HG02870 (cell line): ENCODE measurements at regions not wholly inside any gene's neighbourhood (a gene's known extent, or its start where the extent isn't known, plus 50 kb on each side); places are given as distances from the start of the nearest gene placed in this dataset.

Experiments used
- ATAC-seq: cut with Tn5 transposase; IDR thresholded peaks from one replicate; pipeline ENCODE4 v1.9.1; 2021; ENCODE audit warnings: mild to moderate bottlenecking, moderate library complexity; ENCODE audit not compliant: unreplicated experiment

DNA sequence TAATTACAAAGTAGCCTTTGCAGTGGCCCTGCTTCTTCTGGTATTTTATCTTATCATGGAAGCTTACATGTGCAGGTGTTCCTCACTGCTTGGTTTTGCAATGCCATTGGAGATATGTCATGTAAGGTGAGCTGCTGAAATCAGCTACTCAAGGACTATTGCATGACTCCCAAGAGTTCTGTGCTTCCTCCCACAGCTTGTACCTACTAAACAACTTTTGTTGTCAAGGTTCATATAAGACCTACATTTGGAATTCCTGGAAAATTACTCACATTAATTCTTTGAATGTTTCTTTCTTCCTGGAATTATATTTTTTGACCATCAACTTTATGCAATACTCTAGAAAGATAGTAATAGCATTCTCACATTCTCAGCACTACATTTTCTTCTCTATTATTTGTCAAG, 427.5 kb upstream of the HSF2 start:
- no peak for ATAC-seq

DNA sequence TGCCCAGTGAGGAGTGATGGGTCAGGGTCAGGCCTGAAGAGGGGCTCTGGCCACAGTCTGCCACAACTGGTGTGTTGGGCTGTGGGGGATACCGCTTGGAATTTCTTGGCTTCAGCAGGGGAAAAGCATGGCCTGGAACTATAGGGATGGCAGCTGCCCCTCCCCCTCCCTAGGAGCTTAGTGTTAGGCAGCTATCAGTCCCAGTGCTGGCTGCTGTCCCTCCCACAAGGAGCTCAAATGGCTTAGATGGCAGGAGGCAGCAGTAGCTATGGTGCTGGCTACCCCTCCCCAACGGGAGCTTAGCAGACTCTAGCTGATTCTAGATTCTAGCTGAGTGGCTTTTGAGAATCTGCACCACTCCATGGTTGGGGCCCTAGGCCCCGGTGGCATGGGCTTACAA, 414.5 kb upstream of the HSF2 start:
- ATAC-seq, result no peak

DNA sequence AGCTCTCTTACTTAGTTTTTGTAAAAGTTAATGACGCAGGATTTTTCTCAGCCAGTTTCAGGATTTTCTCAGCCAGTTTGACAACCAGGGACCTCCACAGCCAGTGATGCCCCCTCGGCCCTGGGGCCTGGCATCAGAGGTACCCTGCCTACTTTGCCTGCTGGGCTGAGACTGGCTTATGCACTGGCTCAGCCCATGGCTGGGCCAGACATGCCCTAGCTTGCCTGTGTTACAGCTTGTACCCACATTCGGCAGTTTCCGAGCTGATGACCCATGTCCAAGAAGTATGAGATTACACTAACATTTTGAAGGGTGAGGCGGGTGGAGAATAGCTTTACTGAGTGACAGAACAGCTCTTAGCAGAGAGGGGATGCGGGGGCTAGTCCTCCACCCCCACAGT, 406.1 kb upstream of the HSF2 start:
- ATAC-seq, result no peak

DNA sequence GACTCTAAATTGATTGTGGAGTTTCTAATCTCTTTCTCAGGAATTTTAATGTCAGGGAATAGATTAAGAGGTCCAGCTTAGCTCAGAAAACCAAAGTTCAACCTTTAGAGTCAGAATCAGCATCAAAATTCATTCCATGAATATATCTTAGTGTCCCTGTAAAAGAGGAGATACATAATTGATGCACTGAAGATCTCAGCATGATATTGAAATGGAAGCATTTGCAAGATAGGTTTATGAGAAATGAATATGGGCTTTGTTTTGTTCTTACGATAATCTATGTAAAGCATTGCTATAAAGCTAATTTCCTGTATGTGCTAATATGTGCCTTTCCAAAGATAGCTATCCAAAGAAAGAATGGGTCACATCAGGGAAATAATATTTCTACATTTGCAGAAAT, 404.5 kb upstream of the HSF2 start:
- no peak for ATAC-seq

DNA sequence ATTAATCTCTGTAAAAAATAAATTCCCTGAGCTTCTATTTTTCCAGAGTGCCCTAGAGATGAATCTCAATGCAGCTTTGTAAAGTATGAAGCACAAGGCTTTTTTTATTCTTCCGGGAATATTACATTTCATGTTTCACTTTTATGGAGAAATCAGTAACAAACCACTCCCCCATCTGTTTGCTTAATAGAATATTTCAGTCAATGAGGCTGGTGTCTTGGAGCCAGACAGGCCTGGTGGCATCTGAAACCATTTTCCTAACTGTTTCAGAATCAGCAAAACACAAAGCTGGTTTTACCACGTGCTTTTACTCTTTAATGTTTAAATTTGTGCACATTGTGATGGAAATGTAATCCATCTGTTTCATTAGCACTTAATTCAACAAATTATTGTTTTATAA, 400.8 kb upstream of the HSF2 start:
- ATAC-seq, result no peak

DNA sequence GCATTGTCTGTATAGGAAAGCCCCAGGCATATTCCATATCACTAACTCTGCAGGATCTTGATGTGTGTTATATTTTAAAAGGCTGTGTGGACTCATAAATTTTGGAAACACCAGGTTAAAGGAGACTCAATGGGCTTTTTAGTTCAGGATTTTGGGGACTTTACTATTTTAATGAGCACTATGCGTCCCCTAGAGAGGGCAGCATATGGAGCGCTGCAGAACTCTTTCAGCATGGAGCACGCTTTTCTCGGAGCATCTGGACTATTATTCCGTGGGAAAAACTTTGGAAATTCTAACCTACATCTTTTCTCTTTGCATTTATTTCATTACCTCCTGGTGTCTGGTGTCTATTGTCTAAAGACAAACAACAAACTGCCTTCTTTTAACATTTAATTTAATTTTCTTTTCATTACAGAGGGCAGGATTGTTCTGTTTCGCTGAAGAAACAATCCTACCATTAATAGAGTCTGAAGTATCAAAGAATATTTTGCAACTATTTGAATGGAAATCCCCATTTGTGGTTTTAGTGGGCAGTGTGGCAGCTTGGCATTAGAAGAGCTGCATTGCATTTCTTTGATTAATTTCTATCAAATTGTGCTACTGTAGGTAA, 399.9 kb upstream of the HSF2 start:
- no peak for ATAC-seq

DNA sequence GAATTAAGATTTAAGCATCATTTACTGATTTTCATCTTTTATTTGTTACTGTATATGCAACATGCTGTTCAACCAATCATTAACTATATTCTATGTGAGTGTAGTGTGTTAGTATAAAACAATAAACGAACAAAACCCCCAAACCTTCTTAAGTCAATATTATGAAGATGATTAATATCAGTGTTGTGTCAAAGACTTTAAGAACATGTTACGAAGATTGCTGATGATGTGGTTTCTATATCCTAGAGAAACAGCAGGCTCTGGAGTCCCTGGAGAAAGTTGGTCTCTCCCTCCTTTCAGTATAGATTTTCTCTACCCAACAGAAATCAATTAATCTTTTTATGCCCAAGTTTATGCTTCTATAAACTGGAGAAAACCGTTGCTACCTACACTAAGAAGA, 393.8 kb upstream of the HSF2 start:
- ATAC-seq, result no peak

DNA sequence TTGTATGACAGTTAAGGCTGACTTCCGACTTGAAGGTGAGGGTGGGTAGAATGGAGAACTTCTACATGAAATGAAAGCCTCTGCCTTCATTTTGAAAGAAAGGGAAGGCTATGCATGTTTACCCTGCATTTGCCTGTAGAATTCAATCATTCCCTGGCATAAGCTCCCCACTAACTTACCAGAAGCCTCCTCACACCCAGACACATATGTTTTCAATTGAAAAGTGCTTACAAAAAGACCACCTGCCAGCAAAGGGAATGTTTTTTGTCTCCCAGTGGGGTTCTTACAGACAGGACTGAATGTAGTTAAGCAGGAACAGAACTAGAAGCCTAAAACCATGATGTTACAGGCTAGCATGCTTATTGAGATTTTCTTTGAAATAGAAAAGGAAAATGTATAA, 392.1 kb upstream of the HSF2 start:
- no peak for ATAC-seq

DNA sequence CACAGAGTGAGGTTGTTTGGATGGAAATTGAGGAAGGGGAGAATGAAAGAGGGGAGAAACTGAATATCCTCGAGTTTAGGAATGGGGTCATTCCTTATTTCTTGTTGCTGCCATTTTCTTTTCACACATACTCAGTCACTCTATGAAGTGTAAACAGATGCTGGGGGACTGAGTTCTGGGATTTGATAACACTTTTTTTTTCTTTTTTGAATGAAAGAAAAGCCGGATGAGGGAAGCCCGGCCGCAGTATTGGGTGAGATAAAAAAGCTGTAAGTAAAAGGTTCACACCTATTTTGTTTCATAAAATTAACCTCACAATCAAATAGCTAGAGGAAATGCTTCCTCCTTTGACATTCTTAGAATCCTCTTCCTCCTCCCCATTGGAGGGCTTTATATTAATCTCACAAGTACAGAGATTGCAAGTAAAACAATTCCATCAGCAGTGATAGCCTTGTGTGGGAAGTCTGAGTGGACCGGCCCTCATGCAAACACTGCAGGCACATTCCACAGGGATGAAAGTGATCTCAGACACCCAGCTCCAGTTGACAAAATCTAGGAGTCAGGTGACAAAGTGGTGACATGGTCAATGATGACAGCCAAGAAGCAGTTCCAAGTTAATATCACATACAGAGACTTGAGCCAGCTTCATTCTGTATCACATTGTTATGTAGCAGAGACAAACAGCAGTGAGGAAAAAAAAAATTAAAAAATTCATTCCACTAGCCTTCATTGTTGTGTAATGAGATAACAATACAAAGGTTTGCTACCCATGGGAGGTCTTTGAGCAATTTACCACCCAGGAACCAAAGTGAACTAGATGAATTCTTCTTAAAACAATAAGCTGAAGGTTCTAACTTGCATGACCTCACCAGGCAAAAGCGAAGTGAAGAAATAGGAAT, 391.1 kb upstream of the HSF2 start:
- ATAC-seq, result no peak

DNA sequence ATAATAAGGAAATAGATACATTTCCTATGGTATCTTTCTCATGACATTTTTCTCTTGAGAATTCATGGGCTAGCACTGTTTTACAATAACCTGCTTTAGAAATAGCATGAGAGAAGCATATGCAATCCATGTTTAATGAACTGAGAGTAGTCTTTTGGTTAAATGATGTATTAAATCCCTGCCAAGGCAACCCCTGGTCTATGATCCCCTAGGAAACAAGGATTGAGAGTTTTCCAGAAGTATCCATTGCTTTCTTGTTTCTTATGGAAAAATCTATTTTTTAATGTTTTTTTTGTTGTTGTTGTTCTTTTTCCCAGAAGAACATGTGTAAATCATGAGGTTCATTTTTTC, 390.5 kb upstream of the HSF2 start:
- ATAC-seq, result no peak

DNA sequence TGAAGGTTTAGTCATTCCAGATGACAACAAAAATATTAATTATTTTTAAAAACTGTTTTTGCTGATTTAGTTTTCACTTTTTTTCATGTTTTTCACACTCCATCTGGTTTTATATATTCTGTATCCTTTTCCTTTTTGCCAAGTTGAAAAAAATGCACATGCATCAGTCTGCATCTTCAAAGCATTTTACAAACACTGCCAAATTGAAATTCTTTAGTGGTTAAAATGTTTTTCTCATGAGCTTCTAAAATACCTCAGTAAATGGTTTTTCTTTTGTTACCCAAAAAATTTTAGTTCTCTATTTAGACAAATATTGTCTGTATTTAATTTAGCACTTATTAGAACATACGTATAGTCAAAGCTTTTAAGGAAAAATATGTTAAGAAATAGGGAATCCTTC, 386.9 kb upstream of the HSF2 start:
- no peak for ATAC-seq

DNA sequence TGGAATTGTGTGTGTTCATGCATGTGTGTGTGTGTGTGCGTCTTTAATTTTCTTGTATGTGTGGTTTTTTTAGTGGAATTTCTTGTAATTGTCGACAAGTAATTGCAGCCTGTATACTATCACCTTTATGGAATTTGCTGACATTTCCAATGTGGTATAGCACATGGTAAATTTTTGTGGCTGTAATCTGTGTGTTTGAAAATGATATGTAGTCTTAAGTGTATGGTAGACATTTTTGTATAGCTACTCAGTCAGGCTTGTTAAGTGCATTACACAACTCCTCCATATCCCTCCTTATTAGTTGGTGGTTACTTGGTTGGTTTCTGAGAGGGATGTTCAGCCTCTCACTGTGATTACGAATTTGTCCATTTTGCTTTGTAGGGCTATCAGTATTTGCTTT, 384.5 kb upstream of the HSF2 start:
- no peak for ATAC-seq

DNA sequence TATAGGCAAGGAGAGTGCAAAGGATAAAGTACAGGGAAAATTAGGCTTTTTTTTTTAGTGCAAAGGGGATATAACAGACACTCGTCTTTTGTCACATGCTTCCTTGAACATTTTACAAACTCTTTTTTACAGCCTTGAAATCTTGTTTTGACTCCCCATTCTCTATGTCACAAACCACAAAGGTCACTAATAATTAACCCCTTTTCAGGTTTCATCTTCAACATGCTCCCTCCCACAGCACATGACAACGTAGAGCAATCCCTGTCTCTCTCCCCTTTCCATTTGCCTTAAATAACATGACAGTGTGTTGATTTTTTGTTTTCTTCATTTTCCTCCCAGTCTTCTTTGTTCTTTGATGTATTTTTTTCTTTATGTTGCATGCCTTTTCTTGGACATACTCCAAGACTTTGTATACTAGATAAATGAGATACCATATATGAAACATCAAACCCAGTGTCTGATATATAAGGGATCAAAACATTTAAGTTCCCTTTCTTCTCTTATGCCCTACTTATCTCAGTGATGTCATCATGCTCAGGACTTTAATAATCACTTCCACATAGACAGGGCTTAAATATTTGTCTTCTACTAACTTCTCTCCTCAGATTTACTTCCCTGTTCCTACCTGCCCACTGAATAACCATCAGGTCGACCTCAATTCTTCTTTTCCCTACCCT, 378.7 kb upstream of the HSF2 start:
- peak; percentile 90 for ATAC-seq

DNA sequence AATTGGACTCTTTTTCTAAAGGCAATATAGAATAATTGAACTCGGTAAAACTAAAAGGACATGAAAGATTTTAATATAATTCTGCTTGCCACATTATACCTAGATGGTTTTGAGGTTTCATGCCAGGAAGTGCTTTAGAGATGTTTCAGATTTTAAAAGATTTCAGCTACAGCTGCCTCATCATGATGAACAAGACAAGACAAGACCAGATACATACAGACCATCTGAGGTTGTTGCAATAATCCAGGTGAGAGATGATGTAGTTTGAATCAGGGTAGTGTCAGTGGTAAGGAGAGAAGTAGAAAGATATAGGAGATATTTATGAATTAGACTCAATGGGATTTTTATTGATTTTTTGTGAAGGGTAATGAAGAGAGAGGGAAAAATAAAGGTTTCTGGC, 374.3 kb upstream of the HSF2 start:
- ATAC-seq, result no peak

DNA sequence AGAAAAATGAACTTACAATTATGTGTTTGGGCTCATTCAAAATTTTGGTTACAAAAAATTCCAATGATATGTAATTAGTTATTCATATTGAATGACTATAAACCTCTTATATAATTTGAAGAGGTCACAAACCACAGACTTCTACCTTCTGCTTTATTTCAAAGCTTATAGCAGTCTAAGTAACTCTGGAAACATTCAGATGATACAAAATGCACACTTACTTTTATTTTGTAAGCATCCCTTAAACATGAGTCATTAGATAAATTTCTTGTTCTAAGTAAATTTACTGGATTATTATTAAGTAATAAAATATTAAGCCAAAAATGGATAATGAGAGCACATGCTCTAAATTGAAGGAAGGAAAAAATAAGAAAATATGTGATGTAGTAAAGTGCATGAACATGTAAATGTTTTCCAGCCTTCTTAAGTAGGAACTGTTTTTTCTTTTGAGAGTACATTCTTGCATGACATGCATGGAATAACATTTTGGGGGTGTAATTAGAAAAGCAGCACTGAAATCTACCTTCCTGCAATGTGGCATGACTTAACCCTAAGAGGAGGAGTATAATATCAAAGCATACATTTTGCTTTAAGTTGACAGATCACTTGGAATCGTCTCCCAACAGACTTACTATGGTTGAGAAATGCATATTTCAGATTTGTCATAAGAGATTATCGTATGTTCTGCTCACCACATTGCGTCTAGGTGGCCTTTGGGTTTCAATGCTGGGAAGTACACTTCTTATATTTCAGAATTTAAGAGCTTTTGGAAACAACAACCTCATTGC, 372.7 kb upstream of the HSF2 start:
- ATAC-seq, result no peak

DNA sequence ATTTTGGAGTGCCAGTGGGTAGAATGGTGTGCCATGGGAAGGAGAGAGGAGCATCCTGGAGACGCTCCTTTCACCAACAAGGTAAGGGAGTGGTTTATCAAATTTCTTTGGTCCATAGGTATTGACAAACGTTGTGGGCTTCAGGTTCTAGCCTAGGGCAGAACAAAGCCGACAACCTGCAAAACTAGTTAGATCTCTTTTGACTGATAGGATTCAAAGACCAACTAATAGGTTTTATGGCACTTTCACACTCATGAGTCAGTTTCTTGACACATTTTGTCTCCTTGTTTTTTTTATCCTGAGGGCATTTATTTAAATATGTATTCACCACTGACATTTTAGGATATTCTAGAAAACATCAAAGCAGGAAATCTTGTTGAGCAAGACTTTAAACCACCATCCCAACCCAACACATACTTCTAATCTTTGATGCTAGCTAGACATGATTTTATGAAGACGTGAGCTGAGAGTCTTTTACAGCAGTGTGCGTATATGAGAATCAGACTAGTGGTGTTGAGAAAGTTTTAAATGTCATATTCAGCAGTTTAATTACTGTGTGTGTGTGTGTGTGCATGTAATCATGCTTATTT, 370.4 kb upstream of the HSF2 start:
- ATAC-seq, result no peak

DNA sequence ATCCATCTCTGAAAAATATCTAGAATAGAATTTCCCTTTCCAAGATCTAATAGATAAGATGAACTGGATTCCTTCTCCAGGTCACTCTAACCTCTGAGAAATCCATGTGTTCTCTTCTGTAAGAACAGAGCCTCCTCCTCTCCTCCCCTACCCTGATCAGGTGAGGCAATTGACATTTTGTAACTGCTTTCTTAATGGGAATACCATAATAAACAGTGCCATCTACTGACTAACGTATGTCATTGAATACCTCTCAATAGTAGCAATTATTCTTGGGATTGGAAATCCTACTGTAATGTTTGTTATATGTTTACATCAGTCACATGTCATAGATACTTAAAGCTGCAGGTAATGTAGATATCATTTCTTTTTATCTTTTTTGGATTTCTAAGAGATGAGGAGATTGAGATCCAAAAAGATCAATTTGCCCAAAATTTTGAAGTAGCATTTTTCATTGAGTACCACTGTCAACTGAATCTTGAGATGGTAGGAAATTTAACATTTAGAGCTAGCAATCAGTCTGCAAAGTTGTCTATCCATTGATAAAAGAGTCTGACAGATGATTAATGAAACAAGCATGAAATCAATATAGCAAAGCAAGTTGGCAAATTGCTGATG, 365.8 kb upstream of the HSF2 start:
- peak; percentile 96 for ATAC-seq

DNA sequence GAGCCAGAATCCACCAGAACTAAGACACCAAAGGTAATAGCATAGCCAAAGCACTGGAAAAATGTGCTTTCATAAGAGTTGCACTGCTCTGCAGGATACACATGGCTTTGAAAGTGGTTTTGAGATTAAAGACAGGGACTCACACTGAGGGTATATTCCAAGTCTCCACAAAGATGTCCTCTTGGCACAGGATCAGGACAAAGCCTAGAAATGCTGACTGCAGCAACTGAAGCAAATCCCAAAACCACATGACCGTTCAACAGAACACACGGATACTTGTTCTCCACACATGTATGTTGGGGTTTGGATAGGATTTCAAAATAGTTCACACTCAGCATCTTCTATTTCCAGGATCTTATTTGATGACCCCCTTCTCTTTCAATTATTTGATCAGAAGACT, 364.3 kb upstream of the HSF2 start:
- no peak for ATAC-seq

DNA sequence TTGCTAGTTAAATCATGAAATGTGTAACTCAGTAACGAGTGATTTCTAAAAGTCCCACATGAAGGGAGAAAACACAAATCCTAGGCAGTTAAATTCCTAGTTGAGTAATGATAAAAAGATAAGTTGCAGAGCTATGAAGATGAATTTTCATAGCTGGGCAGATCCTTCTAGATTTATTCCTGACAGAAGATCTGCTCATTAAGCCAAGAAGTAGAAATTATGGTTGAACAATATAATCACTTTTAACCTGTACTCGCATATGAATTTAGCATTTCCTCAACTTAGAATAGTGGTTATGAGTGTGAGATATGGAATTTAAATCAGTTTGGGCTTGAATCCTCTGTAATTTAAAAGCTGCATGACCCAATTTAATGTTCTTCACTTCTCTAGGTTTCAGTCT, 359.2 kb upstream of the HSF2 start:
- ATAC-seq, result no peak

DNA sequence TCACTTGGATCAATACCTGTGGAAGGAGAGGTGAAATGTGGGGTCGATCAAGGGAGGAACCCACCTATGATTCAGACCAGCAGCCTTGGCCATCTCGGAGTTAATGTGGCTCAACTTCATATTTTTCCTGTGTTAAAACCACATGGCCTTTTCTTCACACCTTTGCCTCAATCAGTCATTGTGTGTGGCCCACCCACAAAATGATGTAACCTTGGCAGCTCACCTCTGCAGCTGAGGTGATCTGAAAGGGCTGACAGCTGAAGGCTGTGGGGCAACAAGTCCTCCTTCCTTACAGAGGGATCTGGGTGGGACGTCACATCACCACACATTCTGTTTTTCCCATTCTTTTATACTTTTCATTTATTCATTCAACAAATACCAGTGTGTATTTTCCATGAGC, 357.1 kb upstream of the HSF2 start:
- no peak for ATAC-seq
